GM21717 (cell line): ENCODE measurements at regions not wholly inside any gene's neighbourhood (a gene's known extent, or its start where the extent isn't known, plus 50 kb on each side); places are given as distances from the start of the nearest gene placed in this dataset.
"Not testable (repeated sequence)": the region's sequence is repeated elsewhere in the genome, so short reads cannot be mapped to it uniquely, and the experiment has no call there.

Experiments
- ATAC-seq: cut with Tn5 transposase; IDR thresholded peaks from one replicate; pipeline ENCODE4 v1.9.1; 2021; ENCODE audit warnings: mild to moderate bottlenecking, moderate library complexity; ENCODE audit not compliant: unreplicated experiment

- not testable (repeated sequence) for ATAC-seq
Observed at GRCh38 chr9:67142392-67143107, 150.2 kb upstream of the SPATA31A3 start.

GRCh38 chr9:67136376-67136775 is 144.0 kb upstream of the SPATA31A3 start:
- ATAC-seq = not testable (repeated sequence)

GRCh38 chr9:67133124-67133523 is 140.8 kb upstream of the SPATA31A3 start:
- ATAC-seq = not testable (repeated sequence)

- not testable (repeated sequence) for ATAC-seq
Observed at GRCh38 chr9:67116761-67117160, 124.4 kb upstream of the SPATA31A3 start.

GRCh38 chr9:67112148-67112547 is 119.8 kb upstream of the SPATA31A3 start:
- ATAC-seq = not testable (repeated sequence)

- ATAC-seq = not testable (repeated sequence)
Observed at GRCh38 chr9:67111733-67112132, 119.4 kb upstream of the SPATA31A3 start.

GRCh38 chr9:67109859-67110258 is 117.5 kb upstream of the SPATA31A3 start:
- not testable (repeated sequence) for ATAC-seq

GRCh38 chr9:67106659-67107058 is 114.3 kb upstream of the SPATA31A3 start:
- not testable (repeated sequence) for ATAC-seq

- not testable (repeated sequence) for ATAC-seq
Observed at GRCh38 chr9:67102506-67103276, 110.3 kb upstream of the SPATA31A3 start.

GRCh38 chr9:67091104-67091503 is 98.8 kb upstream of the SPATA31A3 start:
- not testable (repeated sequence) for ATAC-seq

- ATAC-seq = not testable (repeated sequence)
Observed at GRCh38 chr9:67086862-67087261, 94.5 kb upstream of the SPATA31A3 start.

GRCh38 chr9:67066140-67066539 is 73.8 kb upstream of the SPATA31A3 start:
- ATAC-seq = not testable (repeated sequence)

GRCh38 chr9:67058898-67059715 is 66.8 kb upstream of the SPATA31A3 start:
- not testable (repeated sequence) for ATAC-seq
